ENCODE measurements at regions not wholly inside any gene's neighbourhood (a gene's known extent, or its start where the extent isn't known, plus 50 kb on each side); places are given as distances from the start of the nearest gene placed in this dataset.

GRCh38 chr7:13577566-13578145 is 411.8 kb downstream of the ETV1 start:
- TF ChIP-seq CTCF (IDR thresholded peaks at IDR 0.05) (no peak), EP300 (IDR thresholded peaks at IDR 0.05) (no peak), POLR2AphosphoS5 (IDR thresholded peaks at IDR 0.05) (no peak)
